ENCODE measurements at regions not wholly inside any gene's neighbourhood (a gene's known extent, or its start where the extent isn't known, plus 50 kb on each side); places are given as distances from the start of the nearest gene placed in this dataset.

- no peak for FAIRE-seq
- H3K9me3 Mint-ChIP-seq (ENCODE audit: unreplicated experiment) = no peaks in the 10 kb centered on the region
- no peaks in the 10 kb centered on the region for H3K36me3 Mint-ChIP-seq (ENCODE audit: low read depth, unreplicated experiment)
- Histone ChIP-seq H3K79me2 (ENCODE audit: insufficient read depth, low read length) (no peaks in the 10 kb centered on the region), H3K4me3 (ENCODE audit: insufficient read depth, low read depth, low read length) (no peak overlapping the region), H2AFZ (ENCODE audit: low read depth, low read length) (no peak overlapping the region), H3K9ac (ENCODE audit: low read length) (no peak overlapping the region), H3K27me3 (ENCODE audit: insufficient read depth, low read length) (no peaks in the 10 kb centered on the region), H3K36me3 (ENCODE audit: insufficient read depth, low read length) (no peaks in the 10 kb centered on the region), H3K9me3 (ENCODE audit: insufficient read depth, low read depth, low read length) (no peaks in the 10 kb centered on the region), H3K27ac (ENCODE audit: low read depth, low read length) (no peak overlapping the region), H3K4me2 (ENCODE audit: low read length) (no peak overlapping the region), H3K4me1 (ENCODE audit: insufficient read depth, low read length) (no peaks in the 10 kb centered on the region), H4K20me1 (ENCODE audit: insufficient read depth, low read length) (no peaks in the 10 kb centered on the region)
- H3K27me3 Mint-ChIP-seq (ENCODE audit: low read depth, unreplicated experiment) = peaks cover 10% of the 10 kb centered on the region
- H3K4me1 Mint-ChIP-seq (ENCODE audit: low read depth, unreplicated experiment) = peaks cover 3% of the 10 kb centered on the region
- DNase-seq (ENCODE audit: low read depth) = no peak
- H3K27ac Mint-ChIP-seq (ENCODE audit: unreplicated experiment) = no peak overlapping the region
- TF ChIP-seq EZH2 (IDR thresholded peaks at IDR 0.05; ENCODE audit: insufficient read depth, low read length) = no peak
- TF ChIP-seq CTCF (IDR thresholded peaks at IDR 0.05; ENCODE audit: insufficient read depth, low read depth, low read length) = no peak
- no peak overlapping the region for H3K4me3 Mint-ChIP-seq (ENCODE audit: unreplicated experiment)
Measured at GRCh38 chr7:156274557-156274956, 366.0 kb upstream of the RNF32 start.

- Histone ChIP-seq H3K9ac (ENCODE audit: low read length) (no peak overlapping the region), H2AFZ (ENCODE audit: low read depth, low read length) (no peak overlapping the region), H3K27me3 (ENCODE audit: insufficient read depth, low read length) (no peaks in the 10 kb centered on the region), H3K79me2 (ENCODE audit: insufficient read depth, low read length) (no peaks in the 10 kb centered on the region), H3K4me2 (ENCODE audit: low read length) (no peak overlapping the region), H3K36me3 (ENCODE audit: insufficient read depth, low read length) (no peaks in the 10 kb centered on the region), H3K27ac (ENCODE audit: low read depth, low read length) (no peak overlapping the region), H3K4me1 (ENCODE audit: insufficient read depth, low read length) (no peaks in the 10 kb centered on the region), H3K9me3 (ENCODE audit: insufficient read depth, low read depth, low read length) (peaks cover 4% of the 10 kb centered on the region), H3K4me3 (ENCODE audit: insufficient read depth, low read depth, low read length) (no peak overlapping the region), H4K20me1 (ENCODE audit: insufficient read depth, low read length) (no peaks in the 10 kb centered on the region)
- Mint-ChIP-seq H3K4me3 (ENCODE audit: unreplicated experiment) (no peak overlapping the region), H3K36me3 (ENCODE audit: low read depth, unreplicated experiment) (no peaks in the 10 kb centered on the region), H3K27me3 (ENCODE audit: low read depth, unreplicated experiment) (peaks cover 7% of the 10 kb centered on the region), H3K9me3 (ENCODE audit: unreplicated experiment) (peaks cover 8% of the 10 kb centered on the region), H3K27ac (ENCODE audit: unreplicated experiment) (no peak overlapping the region), H3K4me1 (ENCODE audit: low read depth, unreplicated experiment) (no peaks in the 10 kb centered on the region)
- DNase-seq (ENCODE audit: low read depth) (no peak), FAIRE-seq (no peak)
- no peak for TF ChIP-seq CTCF (IDR thresholded peaks at IDR 0.05; ENCODE audit: insufficient read depth, low read depth, low read length)
- TF ChIP-seq EZH2 (IDR thresholded peaks at IDR 0.05; ENCODE audit: insufficient read depth, low read length) = no peak
Measured at GRCh38 chr7:156261581-156261980, 379.0 kb upstream of the RNF32 start.

GRCh38 chr7:156257904-156258303 is 382.7 kb upstream of the RNF32 start:
- no peak overlapping the region for H3K4me2 ChIP-seq (ENCODE audit: low read length)
- peaks cover 4% of the 10 kb centered on the region for H3K27me3 Mint-ChIP-seq (ENCODE audit: low read depth, unreplicated experiment)
- H3K4me3 ChIP-seq (ENCODE audit: insufficient read depth, low read depth, low read length) = no peak overlapping the region
- H3K9me3 Mint-ChIP-seq (ENCODE audit: unreplicated experiment) = peaks cover 8% of the 10 kb centered on the region
- no peak overlapping the region for H3K9ac ChIP-seq (ENCODE audit: low read length)
- H3K27me3 ChIP-seq (ENCODE audit: insufficient read depth, low read length) = no peaks in the 10 kb centered on the region
- no peaks in the 10 kb centered on the region for H3K79me2 ChIP-seq (ENCODE audit: insufficient read depth, low read length)
- H3K4me1 Mint-ChIP-seq (ENCODE audit: low read depth, unreplicated experiment) = no peaks in the 10 kb centered on the region
- FAIRE-seq (no peak), DNase-seq (ENCODE audit: low read depth) (no peak)
- no peaks in the 10 kb centered on the region for H3K36me3 Mint-ChIP-seq (ENCODE audit: low read depth, unreplicated experiment)
- no peak overlapping the region for H3K27ac Mint-ChIP-seq (ENCODE audit: unreplicated experiment)
- no peaks in the 10 kb centered on the region for H3K36me3 ChIP-seq (ENCODE audit: insufficient read depth, low read length)
- no peak overlapping the region for H2AFZ ChIP-seq (ENCODE audit: low read depth, low read length)
- H4K20me1 ChIP-seq (ENCODE audit: insufficient read depth, low read length) = no peaks in the 10 kb centered on the region
- peaks cover 4% of the 10 kb centered on the region for H3K9me3 ChIP-seq (ENCODE audit: insufficient read depth, low read depth, low read length)
- H3K4me1 ChIP-seq (ENCODE audit: insufficient read depth, low read length) = no peaks in the 10 kb centered on the region
- no peak overlapping the region for H3K4me3 Mint-ChIP-seq (ENCODE audit: unreplicated experiment)
- TF ChIP-seq CTCF (IDR thresholded peaks at IDR 0.05; ENCODE audit: insufficient read depth, low read depth, low read length) = no peak
- TF ChIP-seq EZH2 (IDR thresholded peaks at IDR 0.05; ENCODE audit: insufficient read depth, low read length) = no peak
- H3K27ac ChIP-seq (ENCODE audit: low read depth, low read length) = no peak overlapping the region
